ENCODE measurements at regions not wholly inside any gene's neighbourhood (a gene's known extent, or its start where the extent isn't known, plus 50 kb on each side); places are given as distances from the start of the nearest gene placed in this dataset.

DNA sequence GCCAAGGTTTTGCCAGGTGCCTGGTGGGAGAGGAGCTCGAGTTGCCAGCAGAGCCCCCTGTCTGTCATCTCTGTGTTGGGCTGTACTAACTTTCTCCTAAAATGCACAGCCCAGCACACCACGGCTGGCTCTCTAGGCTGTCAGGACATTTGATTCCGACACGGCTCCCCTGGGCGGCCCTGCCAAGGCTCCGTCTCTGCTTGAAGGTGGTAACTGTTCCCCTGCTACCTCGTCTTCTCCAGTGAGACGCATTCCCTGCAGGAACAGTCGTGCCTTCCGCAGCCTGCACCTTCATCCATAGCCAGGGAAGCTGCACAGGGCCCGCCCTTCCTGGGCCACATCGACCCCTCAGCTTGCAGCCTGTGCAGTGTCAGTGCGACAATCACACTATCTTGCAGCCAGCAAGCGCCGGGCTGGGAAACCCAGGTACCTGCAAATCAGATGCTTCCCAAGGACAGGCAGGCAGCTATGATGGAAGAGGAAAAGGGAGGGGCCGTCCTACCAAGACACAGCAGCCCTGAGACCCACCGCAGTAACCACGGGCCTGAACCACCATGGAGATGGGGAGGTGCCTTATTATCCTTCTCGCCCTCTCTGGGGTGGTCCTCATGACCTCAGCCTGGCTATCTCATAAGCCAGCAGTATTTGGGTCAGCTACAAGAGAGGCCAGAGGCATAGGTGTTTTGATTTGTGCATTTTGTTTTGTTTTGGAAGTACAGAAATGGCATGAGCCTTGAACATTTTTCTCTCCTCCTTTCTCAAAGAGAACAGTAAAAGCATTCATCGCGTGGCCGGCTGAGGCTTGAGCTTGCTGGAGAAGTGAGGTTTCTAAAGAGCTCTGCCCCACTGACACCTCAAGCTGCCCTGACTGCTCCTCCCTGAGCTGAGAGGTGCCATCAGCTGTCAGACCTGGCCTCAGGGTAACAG is 361.7 kb upstream of the TNRC6C start:
- H3K36me3 ChIP-seq (ENCODE audit: control insufficient read depth in 2 of 2, insufficient read depth in 1 of 2, low read length in 2 of 2) = no peaks in the 10 kb centered on the region
- CTCF ChIA-PET = interaction anchor here (0.7 to 1.3 kb wide), 2 partner anchors 34 to 1368 kb away, joined by 3 read pairs; no protein-coding TSS in a partner anchor
- POLR2A ChIA-PET = no interaction called here
- H3K4me3 ChIP-seq (ENCODE audit: low read depth, low read length) = no peak overlapping the region
- peaks cover 5% of the 10 kb centered on the region; the same call in 1 of the 2 replicates for H3K4me1 ChIP-seq (ENCODE audit: control insufficient read depth, insufficient read depth, low read length)
- H3K27ac ChIP-seq (ENCODE audit: extremely low read depth, low read depth, low read length) = no peak overlapping the region
- TF ChIP-seq ZNF248 (tag by site-specific recombination; IDR thresholded peaks at IDR 0.05) (no peak), ZNF600 (tag by site-specific recombination; IDR thresholded peaks at IDR 0.05) (peak; percentile 48; the same call in 1 of the 2 replicates)
- H3K9me3 ChIP-seq (ENCODE audit: control insufficient read depth, insufficient read depth, low read depth, low read length) = no peaks in the 10 kb centered on the region

GRCh38 chr17:77597418-77598240 is 360.9 kb upstream of the TNRC6C start:
- Histone ChIP-seq H3K27ac (ENCODE audit: extremely low read depth, low read depth, low read length) (no peak overlapping the region), H3K4me3 (ENCODE audit: low read depth, low read length) (no peak overlapping the region), H3K36me3 (ENCODE audit: control insufficient read depth in 2 of 2, insufficient read depth in 1 of 2, low read length in 2 of 2) (no peaks in the 10 kb centered on the region), H3K9me3 (ENCODE audit: control insufficient read depth, insufficient read depth, low read depth, low read length) (no peaks in the 10 kb centered on the region), H3K4me1 (ENCODE audit: control insufficient read depth, insufficient read depth, low read length) (no peaks in the 10 kb centered on the region)
- TF ChIP-seq ZIC2 (tag by site-specific recombination; IDR thresholded peaks at IDR 0.05) (0 out of 2 replicates have a peak, but pooled peaks have one; percentile 19), ZBTB26 (tag by site-specific recombination; optimal IDR thresholded peaks at IDR 0.05) (no peak)
- POLR2A ChIA-PET = no interaction called here
- CTCF ChIA-PET = interaction anchor here (0.7 to 1.3 kb wide), 2 partner anchors 35 to 579 kb away, joined by 3 read pairs; no protein-coding TSS in a partner anchor

- ChIA-PET CTCF (interaction anchor here (0.7 kb wide), 1 partner anchor 578 kb away, joined by 3 read pairs; no protein-coding TSS in a partner anchor), POLR2A (no interaction called here)
- TF ChIP-seq GLIS1 (tag by site-specific recombination; IDR thresholded peaks at IDR 0.05) (no peak), ZNF791 (tag by site-specific recombination; IDR thresholded peaks at IDR 0.05) (no peak)
- TF ChIP-seq, protein P1, sequence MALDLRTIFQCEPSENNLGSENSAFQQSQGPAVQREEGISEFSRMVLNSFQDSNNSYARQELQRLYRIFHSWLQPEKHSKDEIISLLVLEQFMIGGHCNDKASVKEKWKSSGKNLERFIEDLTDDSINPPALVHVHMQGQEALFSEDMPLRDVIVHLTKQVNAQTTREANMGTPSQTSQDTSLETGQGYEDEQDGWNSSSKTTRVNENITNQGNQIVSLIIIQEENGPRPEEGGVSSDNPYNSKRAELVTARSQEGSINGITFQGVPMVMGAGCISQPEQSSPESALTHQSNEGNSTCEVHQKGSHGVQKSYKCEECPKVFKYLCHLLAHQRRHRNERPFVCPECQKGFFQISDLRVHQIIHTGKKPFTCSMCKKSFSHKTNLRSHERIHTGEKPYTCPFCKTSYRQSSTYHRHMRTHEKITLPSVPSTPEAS (tag by site-specific recombination; IDR thresholded peaks at IDR 0.05) = no peak
- Histone ChIP-seq H3K36me3 (ENCODE audit: control insufficient read depth in 2 of 2, insufficient read depth in 1 of 2, low read length in 2 of 2) (no peaks in the 10 kb centered on the region), H3K4me1 (ENCODE audit: control insufficient read depth, insufficient read depth, low read length) (no peaks in the 10 kb centered on the region), H3K4me3 (ENCODE audit: low read depth, low read length) (no peak overlapping the region), H3K9me3 (ENCODE audit: control insufficient read depth, insufficient read depth, low read depth, low read length) (no peaks in the 10 kb centered on the region), H3K27ac (ENCODE audit: extremely low read depth, low read depth, low read length) (no peak overlapping the region)
Observed at GRCh38 chr17:77598241-77598620, 360.3 kb upstream of the TNRC6C start.

DNA sequence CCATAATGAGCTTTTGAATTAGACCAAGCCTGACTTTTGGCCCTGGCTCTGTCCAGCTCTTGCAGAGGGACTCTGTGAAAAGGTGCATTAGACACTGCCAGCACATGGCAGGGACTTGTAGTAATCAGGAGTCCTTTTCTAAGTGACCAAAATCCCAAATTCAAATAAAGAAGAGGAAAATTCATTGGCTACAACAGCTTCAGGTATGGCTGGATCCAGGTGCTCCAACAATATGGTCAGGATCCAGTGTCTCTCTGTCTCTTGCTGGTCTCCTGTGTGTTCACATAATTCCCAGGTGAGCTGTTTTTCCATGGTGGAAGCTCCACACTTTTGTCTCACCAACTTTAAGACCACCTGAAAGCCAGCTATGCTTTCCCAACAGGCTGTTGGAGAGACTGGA is 358.8 kb upstream of the TNRC6C start:
- no peaks in the 10 kb centered on the region for H3K36me3 ChIP-seq (ENCODE audit: control insufficient read depth in 2 of 2, insufficient read depth in 1 of 2, low read length in 2 of 2)
- H3K4me3 ChIP-seq (ENCODE audit: low read depth, low read length) = no peak overlapping the region
- no peaks in the 10 kb centered on the region for H3K9me3 ChIP-seq (ENCODE audit: control insufficient read depth, insufficient read depth, low read depth, low read length)
- no peak for TF ChIP-seq ZNF292 (tag by site-specific recombination; IDR thresholded peaks at IDR 0.05; ENCODE audit: borderline replicate concordance, low read depth)
- TF ChIP-seq, protein P2, sequence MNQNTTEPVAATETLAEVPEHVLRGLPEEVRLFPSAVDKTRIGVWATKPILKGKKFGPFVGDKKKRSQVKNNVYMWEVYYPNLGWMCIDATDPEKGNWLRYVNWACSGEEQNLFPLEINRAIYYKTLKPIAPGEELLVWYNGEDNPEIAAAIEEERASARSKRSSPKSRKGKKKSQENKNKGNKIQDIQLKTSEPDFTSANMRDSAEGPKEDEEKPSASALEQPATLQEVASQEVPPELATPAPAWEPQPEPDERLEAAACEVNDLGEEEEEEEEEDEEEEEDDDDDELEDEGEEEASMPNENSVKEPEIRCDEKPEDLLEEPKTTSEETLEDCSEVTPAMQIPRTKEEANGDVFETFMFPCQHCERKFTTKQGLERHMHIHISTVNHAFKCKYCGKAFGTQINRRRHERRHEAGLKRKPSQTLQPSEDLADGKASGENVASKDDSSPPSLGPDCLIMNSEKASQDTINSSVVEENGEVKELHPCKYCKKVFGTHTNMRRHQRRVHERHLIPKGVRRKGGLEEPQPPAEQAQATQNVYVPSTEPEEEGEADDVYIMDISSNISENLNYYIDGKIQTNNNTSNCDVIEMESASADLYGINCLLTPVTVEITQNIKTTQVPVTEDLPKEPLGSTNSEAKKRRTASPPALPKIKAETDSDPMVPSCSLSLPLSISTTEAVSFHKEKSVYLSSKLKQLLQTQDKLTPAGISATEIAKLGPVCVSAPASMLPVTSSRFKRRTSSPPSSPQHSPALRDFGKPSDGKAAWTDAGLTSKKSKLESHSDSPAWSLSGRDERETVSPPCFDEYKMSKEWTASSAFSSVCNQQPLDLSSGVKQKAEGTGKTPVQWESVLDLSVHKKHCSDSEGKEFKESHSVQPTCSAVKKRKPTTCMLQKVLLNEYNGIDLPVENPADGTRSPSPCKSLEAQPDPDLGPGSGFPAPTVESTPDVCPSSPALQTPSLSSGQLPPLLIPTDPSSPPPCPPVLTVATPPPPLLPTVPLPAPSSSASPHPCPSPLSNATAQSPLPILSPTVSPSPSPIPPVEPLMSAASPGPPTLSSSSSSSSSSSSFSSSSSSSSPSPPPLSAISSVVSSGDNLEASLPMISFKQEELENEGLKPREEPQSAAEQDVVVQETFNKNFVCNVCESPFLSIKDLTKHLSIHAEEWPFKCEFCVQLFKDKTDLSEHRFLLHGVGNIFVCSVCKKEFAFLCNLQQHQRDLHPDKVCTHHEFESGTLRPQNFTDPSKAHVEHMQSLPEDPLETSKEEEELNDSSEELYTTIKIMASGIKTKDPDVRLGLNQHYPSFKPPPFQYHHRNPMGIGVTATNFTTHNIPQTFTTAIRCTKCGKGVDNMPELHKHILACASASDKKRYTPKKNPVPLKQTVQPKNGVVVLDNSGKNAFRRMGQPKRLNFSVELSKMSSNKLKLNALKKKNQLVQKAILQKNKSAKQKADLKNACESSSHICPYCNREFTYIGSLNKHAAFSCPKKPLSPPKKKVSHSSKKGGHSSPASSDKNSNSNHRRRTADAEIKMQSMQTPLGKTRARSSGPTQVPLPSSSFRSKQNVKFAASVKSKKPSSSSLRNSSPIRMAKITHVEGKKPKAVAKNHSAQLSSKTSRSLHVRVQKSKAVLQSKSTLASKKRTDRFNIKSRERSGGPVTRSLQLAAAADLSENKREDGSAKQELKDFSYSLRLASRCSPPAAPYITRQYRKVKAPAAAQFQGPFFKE (tag by site-specific recombination; IDR thresholded peaks at IDR 0.05; ENCODE audit: borderline replicate concordance) = no peak
- H3K27ac ChIP-seq (ENCODE audit: extremely low read depth, low read depth, low read length) = no peak overlapping the region
- ChIA-PET POLR2A (no interaction called here), CTCF (no interaction called here)
- no peaks in the 10 kb centered on the region for H3K4me1 ChIP-seq (ENCODE audit: control insufficient read depth, insufficient read depth, low read length)
